ENCODE measurements at regions not wholly inside any gene's neighbourhood (a gene's known extent, or its start where the extent isn't known, plus 50 kb on each side); places are given as distances from the start of the nearest gene placed in this dataset.

GRCh38 chr16:62929593-62929992, 893.4 kb upstream of the CDH8 start:
- no peak overlapping the region for H3K4me3 ChIP-seq (ENCODE audit: low read depth, low read length)
- no peak for DNase-seq (ENCODE audit: low read depth)
- TF ChIP-seq CTCF (IDR thresholded peaks at IDR 0.05; ENCODE audit: low read depth, low read length, missing control alignments), result no peak

- TF ChIP-seq CTCF (IDR thresholded peaks at IDR 0.05; ENCODE audit: low read depth, low read length, missing control alignments), result no peak
- H3K4me3 ChIP-seq (ENCODE audit: low read depth, low read length), result no peak overlapping the region
- no peak for DNase-seq (ENCODE audit: low read depth)
Observed at GRCh38 chr16:62927122-62927521, 890.9 kb upstream of the CDH8 start.

GRCh38 chr16:62926121-62926801, 890.0 kb upstream of the CDH8 start:
- TF ChIP-seq CTCF (IDR thresholded peaks at IDR 0.05; ENCODE audit: low read depth, low read length, missing control alignments), result no peak
- DNase-seq (ENCODE audit: low read depth), result no peak
- H3K4me3 ChIP-seq (ENCODE audit: low read depth, low read length), result no peak overlapping the region

GRCh38 chr16:62921904-62922303, 885.7 kb upstream of the CDH8 start:
- DNase-seq (ENCODE audit: low read depth), result no peak
- H3K4me3 ChIP-seq (ENCODE audit: low read depth, low read length), result no peak overlapping the region
- TF ChIP-seq CTCF (IDR thresholded peaks at IDR 0.05; ENCODE audit: low read depth, low read length, missing control alignments), result no peak

- TF ChIP-seq CTCF (IDR thresholded peaks at IDR 0.05; ENCODE audit: low read depth, low read length, missing control alignments), result no peak
- no peak for DNase-seq (ENCODE audit: low read depth)
- no peak overlapping the region for H3K4me3 ChIP-seq (ENCODE audit: low read depth, low read length)
Observed at GRCh38 chr16:62913924-62914323, 877.7 kb upstream of the CDH8 start.

- no peak for DNase-seq (ENCODE audit: low read depth)
- no peak overlapping the region for H3K4me3 ChIP-seq (ENCODE audit: low read depth, low read length)
- TF ChIP-seq CTCF (IDR thresholded peaks at IDR 0.05; ENCODE audit: low read depth, low read length, missing control alignments), result no peak
Observed at GRCh38 chr16:62913333-62913732, 877.1 kb upstream of the CDH8 start.

- DNase-seq (ENCODE audit: low read depth), result no peak
- TF ChIP-seq CTCF (IDR thresholded peaks at IDR 0.05; ENCODE audit: low read depth, low read length, missing control alignments), result no peak
- no peak overlapping the region for H3K4me3 ChIP-seq (ENCODE audit: low read depth, low read length)
Observed at GRCh38 chr16:62909597-62909996, 873.4 kb upstream of the CDH8 start.

Measured in GM12864 (cell line).